H1 (cell line): ENCODE measurements at regions not wholly inside any gene's neighbourhood (a gene's known extent, or its start where the extent isn't known, plus 50 kb on each side); places are given as distances from the start of the nearest gene placed in this dataset.

Source experiments
- CTCF ChIA-PET: fragments of 300-600 bp; sonication (Branson Sonifier 250); formaldehyde crosslinking; loops from one replicate; lab custom pipeline; 2021; ENCODE audit not compliant: partially characterized antibody; lab: Charles Lee
- POLR2A ChIA-PET: fragments of 300-600 bp; sonication (Branson Sonifier 250); formaldehyde crosslinking; loops from one replicate; lab custom pipeline; 2021; ENCODE audit warnings: inconsistent platforms; ENCODE audit not compliant: partially characterized antibody; lab: Charles Lee
- DNase-seq, 2 experiments: peaks; one replicate each; pipeline versions ENCODE4 v3.0.0 to v3.0.0-alpha.2; 2010 to 2022; ENCODE audit warnings: low spot score in 2 of 2, low read depth in 1 of 2, mixed read lengths in 1 of 2
- FAIRE-seq: peaks from 2 replicates; lab custom pipeline; 2011; peaks lifted over from hg19 to GRCh38; lab: Jason Lieb, UNC
- H2AFZ ChIP-seq: 2 replicates; pipeline ENCODE4 v1.8.1; 2012; ENCODE audit warnings: low read length, inconsistent platforms
- H2AK5ac ChIP-seq: 2 replicates; pipeline ENCODE4 v1.6.1; 2013; ENCODE audit warnings: low read depth, low read length
- H2BK120ac ChIP-seq: replicated peaks from 2 replicates; pipeline ENCODE3; 2013; ENCODE audit warnings: low read depth, low read length, inconsistent platforms
- H2BK12ac ChIP-seq: 2 replicates; pipeline ENCODE4 v1.6.1; 2013; ENCODE audit warnings: low read depth, low read length
- H2BK15ac ChIP-seq: 2 replicates; pipeline ENCODE4 v1.6.1; 2013; ENCODE audit warnings: low read length
- H2BK20ac ChIP-seq: 2 replicates; pipeline ENCODE4 v1.6.1; 2013; ENCODE audit warnings: low read length
- H2BK5ac ChIP-seq: 2 replicates; pipeline ENCODE4 v1.6.1; 2013; ENCODE audit warnings: low read depth, low read length
- H3K14ac ChIP-seq: 2 replicates; pipeline ENCODE4 v1.6.1; 2013; ENCODE audit warnings: inconsistent platforms; ENCODE audit not compliant: insufficient read length
- H3K18ac ChIP-seq: 2 replicates; pipeline ENCODE4 v1.6.1; 2013; ENCODE audit warnings: low read length; ENCODE audit errors: extremely low read depth
- H3K23ac ChIP-seq: 2 replicates; pipeline ENCODE4 v1.6.1; 2013; ENCODE audit warnings: inconsistent platforms; ENCODE audit not compliant: insufficient read length
- H3K23me2 ChIP-seq: 2 replicates; pipeline ENCODE4 v1.6.1; 2013; ENCODE audit warnings: low read depth, low read length
- H3K27ac ChIP-seq: 2 replicates; pipeline ENCODE4 v1.6.1; 2011; ENCODE audit warnings: low read depth, low read length, inconsistent platforms
- H3K27me3 ChIP-seq, 4 experiments: replicated peaks in 1 of 4; 1 replicate in 1 of 4; 2 replicates in 3 of 4; pipeline versions ENCODE4 v1.6.1 to v1.8.1; 2011 to 2013; ENCODE audit warnings: low read length in 3 of 4, mild to moderate bottlenecking in 3 of 4, inconsistent platforms in 2 of 4, mixed read lengths in 2 of 4, moderate library complexity in 1 of 4; ENCODE audit not compliant: control insufficient read depth in 3 of 4, insufficient read depth in 3 of 4; ENCODE audit errors: extremely low read depth in 1 of 4
- H3K36me3 ChIP-seq, 4 experiments: 2 replicates each; pipeline versions ENCODE4 v1.6.1 to v1.8.1; 2011 to 2013; ENCODE audit warnings: mild to moderate bottlenecking in 4 of 4, low read length in 3 of 4, moderate library complexity in 2 of 4, control low read depth in 1 of 4, inconsistent platforms in 1 of 4; ENCODE audit not compliant: insufficient read depth in 4 of 4, control insufficient read depth in 2 of 4
- H3K4ac ChIP-seq: replicated peaks from 2 replicates; pipeline ENCODE3; 2013; ENCODE audit warnings: low read length, low read depth, mixed read lengths, inconsistent platforms; ENCODE audit not compliant: insufficient read length
- H3K4me1 ChIP-seq, 4 experiments: replicated peaks in 1 of 4; 1 replicate in 1 of 4; 2 replicates in 3 of 4; pipeline versions ENCODE4 v1.6.1 to v1.8.1; 2011 to 2013; ENCODE audit warnings: low read length in 3 of 4, inconsistent platforms in 2 of 4, mixed read lengths in 1 of 4; ENCODE audit not compliant: insufficient read depth in 4 of 4, control insufficient read depth in 3 of 4
- H3K4me2 ChIP-seq, 2 experiments: 2 replicates each; pipeline versions ENCODE4 v1.6.1 to v1.8.1; 2011 to 2013; ENCODE audit warnings: low read depth in 2 of 2, low read length in 2 of 2, control low read depth in 1 of 2, inconsistent platforms in 1 of 2, mild to moderate bottlenecking in 1 of 2; ENCODE audit not compliant: insufficient read depth in 1 of 2
- H3K4me3 ChIP-seq, 4 experiments: fragments of 200-600, 300-600 bp in 1 of 4; sonication (generic), shearing (Covaris generic), sonication (Bioruptor Twin) in 1 of 4; 2 replicates each; pipeline versions ENCODE4 v1.5.1 to v1.8.1; 2011 to 2016; ENCODE audit warnings: low read length in 4 of 4, low read depth in 3 of 4, control low read depth in 2 of 4, inconsistent platforms in 2 of 4, mild to moderate bottlenecking in 2 of 4, mixed read lengths in 1 of 4, moderate library complexity in 1 of 4; ENCODE audit not compliant: insufficient read depth in 2 of 4; ENCODE audit errors: extremely low read depth in 1 of 4
- H3K56ac ChIP-seq: replicated peaks from 2 replicates; pipeline ENCODE3; 2013; ENCODE audit warnings: low read depth, mild to moderate bottlenecking, mixed read lengths, low read length, inconsistent platforms; ENCODE audit not compliant: insufficient read length
- H3K79me1 ChIP-seq: 2 replicates; pipeline ENCODE4 v1.6.1; 2013; ENCODE audit warnings: low read depth, low read length, control low read depth
- H3K79me2 ChIP-seq, 2 experiments: 2 replicates each; pipeline versions ENCODE4 v1.6.1 to v1.8.1; 2012 to 2013; ENCODE audit warnings: low read length in 2 of 2, mild to moderate bottlenecking in 2 of 2, inconsistent platforms in 1 of 2; ENCODE audit not compliant: insufficient read depth in 2 of 2, control insufficient read depth in 1 of 2
- H3K9ac ChIP-seq, 4 experiments: replicated peaks in 1 of 4; 1 replicate in 1 of 4; 2 replicates in 3 of 4; pipeline versions ENCODE4 v1.6.1 to v1.8.1; 2011 to 2013; ENCODE audit warnings: low read depth in 3 of 4, low read length in 3 of 4, control low read depth in 2 of 4, mild to moderate bottlenecking in 2 of 4, moderate library complexity in 2 of 4, inconsistent platforms in 1 of 4; ENCODE audit errors: extremely low read depth in 1 of 4
- H3K9me3 ChIP-seq, 2 experiments: 2 replicates each; pipeline versions ENCODE4 v1.6.1 to v1.8.1; 2012 to 2013; ENCODE audit warnings: mild to moderate bottlenecking in 2 of 2, moderate library complexity in 2 of 2, control low read depth in 1 of 2, inconsistent platforms in 1 of 2, low read depth in 1 of 2, low read length in 1 of 2, mixed read lengths in 1 of 2; ENCODE audit not compliant: insufficient read depth in 2 of 2
- H4K20me1 ChIP-seq, 2 experiments: replicated peaks in 1 of 2; 2 replicates each; pipeline versions ENCODE3 to v1.8.1; 2011 to 2013; ENCODE audit warnings: inconsistent platforms in 2 of 2, low read length in 2 of 2, mild to moderate bottlenecking in 1 of 2; ENCODE audit not compliant: insufficient read depth in 2 of 2, control insufficient read depth in 1 of 2
- H4K5ac ChIP-seq: 2 replicates; pipeline ENCODE4 v1.6.1; 2013; ENCODE audit warnings: low read length, low read depth, mixed read lengths, inconsistent platforms; ENCODE audit not compliant: insufficient read length
- H4K8ac ChIP-seq: 2 replicates; pipeline ENCODE4 v1.8.0; 2013; ENCODE audit warnings: mild to moderate bottlenecking, moderate library complexity, low read length, inconsistent platforms; ENCODE audit not compliant: insufficient read depth; ENCODE audit errors: extremely low read depth
- H4K91ac ChIP-seq: replicated peaks from 2 replicates; pipeline ENCODE3; 2013; ENCODE audit warnings: low read length, mixed read lengths, inconsistent platforms; ENCODE audit not compliant: insufficient read length
- GTF2F1 ChIP-seq: IDR thresholded peaks from 2 replicates; pipeline ENCODE4 v1.6.1; 2012; ENCODE audit warnings: low read depth, low read length, improper control_type of control experiment, borderline replicate concordance
- KDM1A ChIP-seq: fragments of 200-600, 300-600 bp; sonication (generic); IDR thresholded peaks from 2 replicates; pipeline ENCODE4 v1.7.1; 2016; ENCODE audit warnings: mild to moderate bottlenecking, low read length, borderline replicate concordance
- RFX5 ChIP-seq: IDR thresholded peaks from 2 replicates; pipeline ENCODE4 v1.6.1; 2011; ENCODE audit warnings: low read depth, low read length, improper control_type of control experiment, borderline replicate concordance
- WGBS, 2 experiments: shearing (Covaris generic) in 1 of 2; methylation state at CpG; one replicate each; pipeline versions ENCODE4 v1.1.6 to v1.1.7; 2013 to 2015; ENCODE audit warnings: low lambda C conversion rate in 2 of 2, mixed read lengths in 2 of 2, inconsistent platforms in 1 of 2, low coverage in 1 of 2, missing lambda C conversion rate in 1 of 2; ENCODE audit not compliant: insufficient replicate concordance in 2 of 2, insufficient coverage in 1 of 2, insufficient read length in 1 of 2; ENCODE audit errors: extremely low coverage in 1 of 2, missing lambda C conversion rate in 1 of 2; 5-methylcytosine and 5-hydroxymethylcytosine counted together

DNA sequence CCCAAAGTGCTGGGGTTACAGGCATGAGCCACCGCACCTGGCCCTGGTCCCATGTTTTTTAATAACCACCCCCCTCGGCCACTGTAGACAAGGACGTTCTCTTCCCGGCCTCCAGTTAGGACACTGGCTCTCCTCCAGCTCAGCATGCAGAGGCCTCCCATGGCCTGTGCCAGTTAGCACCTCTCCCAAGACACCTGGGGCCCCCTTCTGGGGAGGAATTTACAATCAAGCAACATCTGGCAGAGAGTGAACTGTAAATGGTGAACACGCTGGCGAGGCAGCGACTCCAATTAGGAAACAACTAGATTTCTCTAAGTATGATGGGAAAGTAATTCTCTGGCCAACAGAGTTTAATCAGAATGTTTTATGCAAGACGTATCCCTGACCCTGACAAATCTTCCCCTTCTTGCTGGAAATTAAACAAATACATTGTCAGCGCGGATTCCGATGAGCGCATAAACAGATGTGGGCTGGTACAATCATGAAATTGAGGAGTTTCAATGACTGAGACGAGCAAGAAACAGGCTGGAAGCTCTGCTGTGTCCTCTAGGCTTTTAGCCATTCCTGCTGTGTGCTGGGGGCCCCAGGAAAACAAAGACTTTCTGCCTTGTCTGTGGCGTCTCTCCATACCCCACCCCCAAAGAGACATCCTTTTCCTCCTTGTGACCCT is 61.7 kb upstream of the DLK1 start:
- Histone ChIP-seq H3K56ac (no peak overlapping the region), H3K27ac (no peak overlapping the region), H3K36me3 (no peaks in the 10 kb centered on the region), H2AK5ac (no peak overlapping the region), H4K20me1 (no peaks in the 10 kb centered on the region), H3K4me2 (no peak overlapping the region), H3K4me3 (no peak overlapping the region), H3K18ac (no peak overlapping the region), H3K23me2 (no peaks in the 10 kb centered on the region), H2BK5ac (no peak overlapping the region), H3K79me1 (no peaks in the 10 kb centered on the region), H4K5ac (no peak overlapping the region), H3K79me2 (no peaks in the 10 kb centered on the region), H3K4me1 (no peaks in the 10 kb centered on the region), H2BK20ac (no peak overlapping the region), H3K23ac (no peak overlapping the region), H4K8ac (no peak overlapping the region), H3K9ac (no peak overlapping the region), H3K27me3 (no peaks in the 10 kb centered on the region), H2BK12ac (no peak overlapping the region), H3K4ac (no peak overlapping the region), H2BK120ac (no peak overlapping the region), H3K9me3 (no peaks in the 10 kb centered on the region), H3K14ac (no peak overlapping the region), H4K91ac (peak overlapping the region; percentile 23), H2BK15ac (no peak overlapping the region), H2AFZ (no peak overlapping the region)
- DNase-seq, result no peak
- no peak for FAIRE-seq
- 87% methylated on average over 14 of the region's 14 CpGs; no CpG with 5 or more reads in 1 of the 2 experiments for WGBS, 2 experiments
- ChIA-PET POLR2A (no interaction called here), CTCF (interaction anchor here (0.6 to 6.8 kb wide), 7 partner anchors 11 to 303 kb away, joined by 3 to 60 read pairs (median 3); no protein-coding TSS in a partner anchor)
- no peak for TF ChIP-seq GTF2F1
- TF ChIP-seq KDM1A, result no peak
- TF ChIP-seq RFX5, result no peak
